ENCODE measurements at regions not wholly inside any gene's neighbourhood (a gene's known extent, or its start where the extent isn't known, plus 50 kb on each side); places are given as distances from the start of the nearest gene placed in this dataset.

GRCh38 chr9:13437866-13438265 lies 158.4 kb upstream of the MPDZ start (continued):
- no peak for TF ChIP-seq MTERF4 (CRISPR knock-in tag; IDR thresholded peaks at IDR 0.05)
- TF ChIP-seq PREB (CRISPR knock-in tag; IDR thresholded peaks at IDR 0.05) = no peak
- no peak for TF ChIP-seq GFI1 (CRISPR knock-in tag; IDR thresholded peaks at IDR 0.05; ENCODE audit: borderline replicate concordance)
- no peak for TF ChIP-seq TAF15 (IDR thresholded peaks at IDR 0.05; ENCODE audit: low read depth, low read length, poor library complexity, severe bottlenecking)
- TF ChIP-seq ZBTB33 (CRISPR knock-in tag; IDR thresholded peaks at IDR 0.05) = no peak
- TF ChIP-seq DMTF1 (CRISPR knock-in tag; IDR thresholded peaks at IDR 0.05) = no peak

- Histone ChIP-seq H3K79me2 (ENCODE audit: insufficient read depth, low read length) (no peaks in the 10 kb centered on the region), H3K27me3 (ENCODE audit: control insufficient read depth in 1 of 2, insufficient read depth in 2 of 2, low read length in 2 of 2) (no peaks in the 10 kb centered on the region), H3K4me1 (ENCODE audit: insufficient read depth, low read length) (no peaks in the 10 kb centered on the region), H3K4me2 (ENCODE audit: low read depth, low read length) (no peak overlapping the region), H2AFZ (ENCODE audit: low read length) (no peak overlapping the region), H3K27ac (ENCODE audit: extremely low read length, insufficient read depth, low read length) (no peak overlapping the region), H3K36me3 (replicated peaks in 1 of 2; ENCODE audit: control insufficient read depth in 1 of 2, insufficient read depth in 2 of 2, low read length in 2 of 2) (no peaks in the 10 kb centered on the region), H3K4me3 (replicated peaks in 1 of 3; ENCODE audit: insufficient read depth in 1 of 3, low read depth in 2 of 3, low read length in 3 of 3) (no peak overlapping the region), H3K9me3 (ENCODE audit: low read length) (no peaks in the 10 kb centered on the region), H4K20me1 (ENCODE audit: insufficient read depth, low read length) (no peaks in the 10 kb centered on the region), H3K9ac (ENCODE audit: insufficient read depth, low read depth, low read length) (no peak overlapping the region)
- in situ Hi-C loops (cut with HindIII; ENCODE audit: extremely low pct_ligation_motif_present, low pct_unique_long_range_greater_than_20kb) = no loop called here
- DNase-seq (ENCODE audit: low spot score) (no peak), FAIRE-seq (no peak), ATAC-seq (no peak)
- BruUV-seq (replicated peaks) = no TSS peak
- CTCF ChIA-PET (ENCODE audit: low intra/inter-chr PET ratio, low total read pairs) = no interaction called here
- intact Hi-C loops (cut with micrococcal nuclease; ENCODE audit: unreplicated experiment) = no loop called here
- POLR2A ChIA-PET = no interaction called here
- 95% methylated on average over 1 of the region's 1 CpG for WGBS (ENCODE audit: low lambda C conversion rate)
- TF ChIP-seq ZMYM3 (CRISPR knock-in tag; IDR thresholded peaks at IDR 0.05) (no peak), XBP1 (CRISPR knock-in tag; IDR thresholded peaks at IDR 0.05) (no peak), MTF1 (CRISPR knock-in tag; IDR thresholded peaks at IDR 0.05) (no peak), EED (CRISPR knock-in tag; IDR thresholded peaks at IDR 0.05) (no peak), CREM (IDR thresholded peaks at IDR 0.05) (no peak), CREM (CRISPR knock-in tag; IDR thresholded peaks at IDR 0.05) (no peak), GRHL1 (CRISPR knock-in tag; conservative IDR thresholded peaks at IDR 0.05) (no peak), ZFP37 (CRISPR knock-in tag; IDR thresholded peaks at IDR 0.05; ENCODE audit: borderline replicate concordance) (no peak), ZNF232 (CRISPR knock-in tag; IDR thresholded peaks at IDR 0.05; ENCODE audit: borderline replicate concordance) (no peak)
These were observed 157.1 kb upstream of the MPDZ start for GRCh38 chr9:13436591-13436990.
